GM10248 (cell line): ENCODE measurements at regions not wholly inside any gene's neighbourhood (a gene's known extent, or its start where the extent isn't known, plus 50 kb on each side); places are given as distances from the start of the nearest gene placed in this dataset.

Experiments used
- CTCF ChIA-PET: fragments of 300-600 bp; sonication (Branson Sonifier 250); formaldehyde crosslinking; extraction: SDS; loops from one replicate; lab custom pipeline; 2021; ENCODE audit warnings: antibody characterized with exemption; lab: Yijun Ruan, JAX
- POLR2A ChIA-PET: fragments of 350-650 bp; sonication (Branson Sonifier 250); formaldehyde crosslinking; extraction: SDS; loops from one replicate; lab custom pipeline; 2020; ENCODE audit warnings: antibody characterized with exemption; lab: Yijun Ruan, JAX
- DNase-seq: peaks from one replicate; pipeline ENCODE4 v3.0.0; 2012; ENCODE audit errors: extremely low spot score
- TF ChIP-seq, protein P1 (sequence below): IDR thresholded peaks from 2 replicates; pipeline ENCODE4 v1.5.1; 2012; ENCODE audit warnings: mild to moderate bottlenecking, low read depth; ENCODE audit errors: extremely low read depth, missing control alignments, control extremely low read depth

DNA sequence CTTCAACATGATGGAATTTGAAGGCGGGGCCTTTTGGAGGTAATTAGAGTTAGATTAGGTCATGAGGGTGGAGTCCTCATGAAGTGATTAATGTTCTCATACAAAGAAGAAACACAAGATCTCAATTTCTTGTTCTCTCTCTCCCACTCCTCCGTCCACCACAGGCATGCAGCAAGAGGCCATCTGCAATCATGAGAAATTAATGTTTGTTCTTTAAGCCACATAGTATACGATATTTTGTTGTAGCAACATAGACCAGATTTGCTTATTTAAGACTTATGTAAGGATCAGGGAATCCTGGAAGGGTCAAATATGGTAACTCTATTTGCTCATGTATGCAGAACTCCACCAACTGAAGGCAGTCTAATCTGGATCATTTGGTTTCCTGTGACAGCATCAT is 429.0 kb downstream of the LRIG3 start:
- CTCF ChIA-PET, result no interaction called here
- TF ChIP-seq, protein P1, sequence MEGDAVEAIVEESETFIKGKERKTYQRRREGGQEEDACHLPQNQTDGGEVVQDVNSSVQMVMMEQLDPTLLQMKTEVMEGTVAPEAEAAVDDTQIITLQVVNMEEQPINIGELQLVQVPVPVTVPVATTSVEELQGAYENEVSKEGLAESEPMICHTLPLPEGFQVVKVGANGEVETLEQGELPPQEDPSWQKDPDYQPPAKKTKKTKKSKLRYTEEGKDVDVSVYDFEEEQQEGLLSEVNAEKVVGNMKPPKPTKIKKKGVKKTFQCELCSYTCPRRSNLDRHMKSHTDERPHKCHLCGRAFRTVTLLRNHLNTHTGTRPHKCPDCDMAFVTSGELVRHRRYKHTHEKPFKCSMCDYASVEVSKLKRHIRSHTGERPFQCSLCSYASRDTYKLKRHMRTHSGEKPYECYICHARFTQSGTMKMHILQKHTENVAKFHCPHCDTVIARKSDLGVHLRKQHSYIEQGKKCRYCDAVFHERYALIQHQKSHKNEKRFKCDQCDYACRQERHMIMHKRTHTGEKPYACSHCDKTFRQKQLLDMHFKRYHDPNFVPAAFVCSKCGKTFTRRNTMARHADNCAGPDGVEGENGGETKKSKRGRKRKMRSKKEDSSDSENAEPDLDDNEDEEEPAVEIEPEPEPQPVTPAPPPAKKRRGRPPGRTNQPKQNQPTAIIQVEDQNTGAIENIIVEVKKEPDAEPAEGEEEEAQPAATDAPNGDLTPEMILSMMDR, result no peak
- POLR2A ChIA-PET, result no interaction called here
- no peak for DNase-seq

DNA sequence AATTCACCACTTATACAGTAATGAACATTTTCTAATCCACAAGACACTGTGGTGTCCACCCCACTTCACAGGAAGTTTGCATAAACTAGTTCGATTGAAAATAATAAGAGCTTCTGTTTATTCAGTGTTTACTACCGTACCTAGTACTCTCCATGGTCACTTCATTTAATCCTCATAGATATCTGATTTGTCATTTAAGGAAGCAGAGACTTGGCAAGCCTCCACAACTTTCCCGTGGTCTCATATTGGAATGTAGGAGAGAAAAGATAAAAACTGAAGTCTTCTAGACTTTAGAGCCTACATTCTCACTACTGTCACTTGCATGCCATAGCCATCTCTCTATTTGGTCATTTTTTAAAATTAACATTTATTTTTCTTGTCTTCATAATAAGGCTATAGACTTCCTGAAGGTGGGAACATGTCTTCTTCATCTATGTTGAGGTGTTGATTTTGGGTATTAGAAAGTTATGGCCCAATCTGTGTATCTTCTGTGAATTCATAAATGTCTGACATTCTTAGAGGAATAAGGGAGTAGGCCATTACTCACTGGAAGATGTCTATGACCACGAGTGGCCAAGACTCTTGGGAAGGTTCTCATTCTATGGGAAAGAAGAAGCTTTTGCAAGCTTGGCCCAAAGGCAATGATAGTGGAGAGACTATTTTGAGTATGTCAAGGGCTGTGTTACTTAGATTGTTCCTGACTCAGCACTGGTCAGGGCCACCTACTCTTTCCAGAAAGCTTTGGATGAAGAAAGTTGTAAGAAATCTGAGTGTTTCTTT is 423.7 kb downstream of the LRIG3 start:
- no peak for DNase-seq
- POLR2A ChIA-PET, result no interaction called here
- CTCF ChIA-PET, result no interaction called here
- TF ChIP-seq, protein P1, result no peak

DNA sequence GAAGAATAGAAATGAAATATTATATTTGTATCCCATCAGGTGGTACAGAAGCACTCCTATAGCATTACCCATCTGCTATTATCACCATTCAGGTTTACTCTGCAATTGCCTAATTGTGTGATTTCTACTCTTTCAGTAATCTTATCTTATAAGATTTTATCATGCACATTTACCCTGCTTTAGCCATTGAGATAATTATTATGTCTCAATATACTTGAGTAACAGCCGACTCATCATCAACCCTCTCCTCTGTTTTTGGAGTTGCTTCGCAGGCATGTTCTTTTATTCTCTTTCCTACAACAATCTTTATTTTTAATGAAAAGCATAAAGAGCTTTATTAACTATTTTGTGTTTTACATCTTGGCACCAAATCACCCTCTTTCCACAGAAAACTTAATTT is 419.9 kb downstream of the LRIG3 start:
- ChIA-PET POLR2A (no interaction called here), CTCF (no interaction called here)
- TF ChIP-seq, protein P1, result no peak
- DNase-seq, result no peak

DNA sequence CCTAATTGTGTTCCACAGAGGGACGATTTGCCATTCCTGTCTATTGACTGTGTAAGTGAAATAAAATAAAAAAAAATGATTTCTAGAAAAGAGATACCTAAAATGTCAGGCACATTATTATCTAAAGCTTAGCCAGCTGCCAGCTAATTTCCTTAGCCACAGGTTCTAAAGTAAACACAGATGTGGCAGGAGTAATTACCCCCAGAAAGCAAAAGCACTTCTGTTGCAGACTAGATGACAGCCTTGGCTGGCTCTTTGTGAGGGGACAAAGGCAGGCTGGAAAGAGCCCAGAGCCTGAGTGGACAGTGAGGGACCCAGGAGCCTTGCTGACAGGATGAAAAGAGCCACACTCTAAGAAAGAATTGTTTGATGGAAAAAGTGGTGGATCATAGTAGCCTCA is 418.1 kb downstream of the LRIG3 start:
- ChIA-PET POLR2A (no interaction called here), CTCF (no interaction called here)
- DNase-seq, result no peak
- TF ChIP-seq, protein P1, result no peak

DNA sequence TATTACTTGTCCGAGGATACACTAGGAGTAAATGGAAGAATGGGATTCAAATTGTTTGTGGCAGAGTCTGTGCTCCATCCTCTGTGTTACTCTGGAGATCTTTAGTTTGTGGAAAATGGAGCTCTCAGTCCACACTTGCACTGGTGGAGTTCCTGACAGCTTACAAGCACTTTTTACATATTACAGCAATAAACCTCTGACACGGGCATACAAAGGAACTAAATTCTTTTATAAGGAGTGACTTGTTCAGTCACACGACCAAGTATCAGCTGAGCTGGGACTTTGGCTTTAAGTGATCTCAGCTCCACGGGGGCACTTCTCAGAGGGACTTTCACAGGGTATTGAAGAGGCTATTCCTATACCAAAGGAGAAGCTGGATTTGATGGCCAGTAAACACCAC is 417.5 kb downstream of the LRIG3 start:
- TF ChIP-seq, protein P1, result no peak
- ChIA-PET POLR2A (no interaction called here), CTCF (no interaction called here)
- no peak for DNase-seq

DNA sequence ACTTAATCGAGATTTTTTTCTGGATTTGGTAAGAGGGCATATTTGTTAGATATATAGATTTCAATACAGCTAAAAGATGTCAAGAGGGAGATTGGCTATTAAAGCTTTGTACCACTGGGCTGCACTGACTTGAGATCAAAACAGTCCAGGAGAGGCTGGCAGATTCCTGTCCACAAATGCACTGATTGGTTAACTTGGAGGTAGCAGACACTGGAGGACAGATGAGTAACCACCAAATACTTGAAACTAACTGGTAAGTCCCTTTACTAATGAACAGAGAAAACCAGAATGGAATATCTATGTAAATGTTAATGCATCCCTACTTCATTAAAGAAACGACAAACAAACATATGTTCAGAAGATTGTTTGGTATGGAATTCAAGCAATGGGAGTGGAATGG is 416.6 kb downstream of the LRIG3 start:
- CTCF ChIA-PET, result no interaction called here
- TF ChIP-seq, protein P1, result no peak
- no peak for DNase-seq
- POLR2A ChIA-PET, result no interaction called here
